Activated CD4-positive, alpha-beta T cell treated with anti-CD3 and anti-CD28 coated beads, Interleukin-2, amount 50 U/mL, for 16 hours (primary cell): ENCODE measurements at regions not wholly inside any gene's neighbourhood (a gene's known extent, or its start where the extent isn't known, plus 50 kb on each side); places are given as distances from the start of the nearest gene placed in this dataset.

Experiments
- DNase-seq: peaks from one replicate; pipeline ENCODE4 v3.0.0-alpha.2; 2020

DNA sequence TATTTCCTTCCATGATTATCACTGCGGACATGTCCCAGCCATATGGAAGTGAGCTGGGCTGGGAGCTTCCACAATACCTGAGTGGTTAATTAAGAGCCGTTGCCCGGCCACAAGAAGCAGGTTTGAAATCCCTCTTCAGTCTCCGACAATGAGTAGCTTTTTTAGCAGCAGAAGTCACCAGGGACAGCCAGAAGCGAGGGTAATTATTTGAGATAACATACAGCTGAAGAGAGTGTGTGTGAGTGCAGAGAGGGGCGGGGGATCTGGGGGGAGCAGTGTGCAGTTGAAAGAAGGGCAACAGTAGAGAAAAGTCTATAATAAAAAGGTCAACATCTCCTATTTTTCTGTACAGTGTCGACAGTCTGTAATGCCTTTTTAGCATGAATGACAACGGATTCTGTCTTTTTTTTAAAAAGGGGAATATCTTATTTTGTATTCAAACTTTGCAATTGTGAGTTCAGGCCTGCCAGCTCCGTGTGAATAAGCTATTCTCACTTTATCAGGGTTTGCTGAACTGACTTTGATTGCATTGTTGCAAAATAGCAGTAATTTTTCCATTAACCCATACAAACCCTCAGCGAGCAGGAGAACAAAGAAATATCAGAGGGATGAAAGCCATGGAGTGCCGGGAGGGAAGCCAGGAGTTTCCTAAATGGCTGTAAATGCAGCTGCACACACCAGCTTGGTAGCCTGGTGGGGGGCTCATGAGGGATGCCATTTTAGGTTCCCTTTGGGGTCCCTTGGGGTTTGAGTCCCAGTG is 220.3 kb upstream of the IRX3 start:
- DNase-seq, result no peak

DNA sequence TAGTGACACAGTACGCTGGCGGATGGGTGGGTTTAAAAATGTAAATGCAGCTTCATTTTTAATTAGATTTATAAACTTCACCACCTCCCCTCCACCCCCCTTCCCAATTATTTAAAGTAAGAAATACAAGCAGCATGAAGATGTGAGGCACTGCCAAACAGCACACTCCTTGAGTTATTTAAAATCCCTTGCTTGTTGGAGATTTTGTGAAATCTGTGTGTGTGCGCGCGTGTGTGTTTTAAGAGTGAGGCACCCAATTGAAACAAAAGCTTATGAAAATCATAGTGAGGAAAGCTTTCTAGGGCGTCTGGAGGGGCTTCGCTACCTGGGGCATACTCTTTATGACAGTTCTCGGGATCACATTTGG is 219.6 kb upstream of the IRX3 start:
- DNase-seq, result no peak

DNA sequence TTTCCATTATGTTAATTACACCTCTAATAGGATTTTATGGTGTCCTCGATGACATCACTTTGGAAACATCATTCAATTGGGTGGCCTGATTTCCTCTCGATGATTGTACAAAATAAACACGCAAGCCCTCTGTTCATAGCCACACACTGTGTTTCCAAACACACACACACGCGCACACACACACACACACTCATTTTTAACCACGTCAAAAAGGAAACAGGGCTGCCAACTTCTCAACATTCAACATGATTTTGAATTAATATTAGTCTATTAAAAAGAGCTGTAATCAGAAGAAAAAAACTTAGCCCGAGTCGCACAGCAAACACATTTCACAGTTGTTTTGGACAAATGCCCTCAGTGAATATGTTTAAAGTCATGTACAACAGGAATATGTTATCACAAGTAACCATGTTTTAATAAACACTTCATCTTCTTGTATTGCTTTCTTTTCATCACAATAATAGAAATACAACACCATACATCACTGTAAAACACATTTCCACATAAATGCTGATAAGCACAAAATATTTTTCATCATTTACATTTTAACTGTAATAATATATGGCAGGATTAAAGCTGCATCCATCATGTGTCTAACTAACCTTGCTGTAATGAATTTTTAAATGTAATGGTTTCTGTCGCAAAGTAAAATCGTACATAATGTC is 219.1 kb upstream of the IRX3 start:
- no peak for DNase-seq

DNA sequence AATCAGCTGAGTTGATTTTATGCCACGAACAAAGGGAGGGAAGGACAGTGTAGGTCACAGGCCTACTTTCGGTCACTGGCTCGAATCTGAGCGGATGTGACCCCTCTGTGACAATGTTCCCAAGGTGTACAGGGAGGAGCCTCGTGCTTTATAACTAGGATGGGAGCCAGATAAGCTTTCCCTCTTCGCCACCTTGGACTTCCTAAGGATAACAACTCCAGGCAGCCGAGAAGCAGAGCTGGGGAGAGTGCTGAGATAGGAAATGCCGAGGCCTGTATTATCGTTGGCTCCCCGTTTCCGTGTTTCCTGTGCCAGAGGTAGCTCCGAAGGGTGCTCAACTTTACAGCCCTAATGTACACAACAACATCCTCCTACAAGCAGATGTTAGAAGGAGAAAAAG is 217.8 kb upstream of the IRX3 start:
- DNase-seq, result no peak

DNA sequence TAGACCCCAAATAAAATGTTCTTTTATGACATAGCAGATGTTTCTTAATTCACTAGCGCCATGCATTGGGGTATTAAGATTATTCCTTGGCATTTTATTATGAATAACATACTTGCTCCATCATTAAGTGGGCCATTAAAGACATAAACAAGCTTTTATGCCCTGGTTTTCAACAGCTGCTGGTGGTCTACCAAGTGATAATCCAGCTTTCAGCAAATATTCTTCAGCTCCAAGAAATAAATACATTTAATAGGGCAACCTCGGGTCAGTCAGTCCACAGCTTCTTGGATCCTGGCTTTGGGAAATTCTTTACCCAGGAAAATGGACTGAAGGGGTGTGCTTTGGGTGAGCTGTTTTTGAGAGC is 217.3 kb upstream of the IRX3 start:
- no peak for DNase-seq

DNA sequence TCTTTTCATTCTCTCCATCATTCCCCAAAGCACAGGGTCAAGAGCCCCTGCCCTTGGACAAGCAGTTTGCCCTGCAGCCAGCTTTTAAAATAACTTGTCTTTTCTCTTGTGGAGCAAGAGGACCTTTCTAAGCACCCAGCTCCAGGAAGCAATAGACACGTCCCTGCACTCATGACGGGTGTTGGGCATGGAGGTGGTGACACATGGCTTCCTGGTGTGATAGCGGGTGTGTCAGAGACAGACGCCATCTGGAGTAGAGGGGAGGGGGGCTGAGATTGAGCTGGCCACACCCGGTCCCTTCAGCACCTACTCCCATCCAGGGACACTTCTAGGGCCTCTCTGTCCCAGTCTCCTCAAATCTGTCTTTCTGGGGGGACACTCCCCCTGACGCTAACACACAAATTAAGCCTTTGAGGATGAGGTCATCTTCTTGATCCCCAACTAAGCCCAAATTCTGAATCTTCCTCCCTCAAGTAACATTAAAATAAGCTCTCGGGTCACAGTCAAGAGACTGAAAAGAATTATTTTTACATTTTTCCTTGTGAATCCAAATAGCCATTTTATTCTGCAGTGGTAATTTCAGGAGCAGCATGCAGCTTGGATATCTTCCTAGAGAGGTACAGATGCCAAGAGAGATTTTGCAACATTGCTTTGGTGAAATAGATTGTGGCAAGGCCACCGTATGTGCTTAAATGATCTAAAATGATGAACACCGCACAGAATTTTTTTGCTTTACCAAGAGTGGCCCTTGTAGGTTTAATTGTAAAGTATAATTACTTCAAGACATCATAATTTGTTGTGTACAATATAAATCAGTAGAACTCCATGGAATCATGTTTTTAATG is 216.6 kb upstream of the IRX3 start:
- no peak for DNase-seq

DNA sequence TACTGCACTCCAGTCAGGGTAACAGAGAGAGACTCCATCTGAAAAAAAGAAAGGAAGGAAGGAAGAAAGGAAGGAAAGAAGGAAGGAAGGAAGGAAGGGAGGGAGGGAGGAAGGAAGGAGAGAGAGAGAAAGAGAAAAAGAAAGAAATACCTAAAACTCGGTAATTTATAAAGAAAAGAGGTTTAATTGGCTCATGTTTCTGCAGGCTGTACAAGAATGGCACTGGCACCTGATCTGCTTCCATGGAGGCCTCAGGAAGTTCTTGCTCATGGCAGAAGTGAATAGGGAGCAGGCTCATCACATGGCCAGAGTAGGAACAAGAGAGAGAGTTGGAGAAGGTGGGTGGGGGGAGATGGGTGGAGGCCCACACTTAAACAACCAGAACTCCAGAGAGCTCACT is 215.2 kb upstream of the IRX3 start:
- no peak for DNase-seq

DNA sequence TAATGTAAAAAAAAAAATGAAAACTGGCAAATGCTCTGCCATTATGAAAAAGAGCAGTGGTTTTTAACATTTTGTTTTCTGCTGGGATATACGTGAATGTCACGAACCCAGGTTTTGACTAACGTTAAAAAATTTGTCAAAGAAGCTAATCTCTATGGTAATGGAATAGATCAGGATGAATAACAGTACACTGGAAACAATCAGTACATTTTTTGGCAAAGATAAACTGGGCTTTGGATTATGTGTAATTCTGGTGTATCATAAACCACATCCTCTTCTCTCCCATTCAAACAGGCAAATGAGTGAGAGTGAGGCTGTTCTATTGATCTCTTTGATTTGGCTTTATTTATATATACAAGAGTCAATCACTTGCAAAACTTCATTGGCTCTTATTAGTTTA is 207.0 kb upstream of the IRX3 start:
- no peak for DNase-seq

DNA sequence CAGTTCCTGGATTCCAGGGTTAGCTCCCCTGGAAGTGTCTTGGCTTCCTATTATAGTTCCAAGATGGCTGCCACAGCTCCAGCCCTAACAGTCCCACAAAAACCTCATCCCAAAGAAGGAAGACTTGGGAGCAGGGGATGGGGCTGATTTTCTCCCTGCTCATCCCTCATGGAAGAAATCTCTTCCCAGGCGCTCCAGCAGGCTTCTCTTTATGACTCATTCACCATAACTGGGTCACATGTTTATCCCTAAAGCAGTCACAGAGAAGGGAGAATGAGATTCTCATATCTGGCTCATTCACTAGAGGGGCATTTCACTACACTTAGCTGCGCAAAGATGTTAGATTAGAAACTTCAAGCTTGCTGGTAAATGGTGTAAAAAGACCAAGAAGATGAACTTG is 206.5 kb upstream of the IRX3 start:
- DNase-seq, result no peak

DNA sequence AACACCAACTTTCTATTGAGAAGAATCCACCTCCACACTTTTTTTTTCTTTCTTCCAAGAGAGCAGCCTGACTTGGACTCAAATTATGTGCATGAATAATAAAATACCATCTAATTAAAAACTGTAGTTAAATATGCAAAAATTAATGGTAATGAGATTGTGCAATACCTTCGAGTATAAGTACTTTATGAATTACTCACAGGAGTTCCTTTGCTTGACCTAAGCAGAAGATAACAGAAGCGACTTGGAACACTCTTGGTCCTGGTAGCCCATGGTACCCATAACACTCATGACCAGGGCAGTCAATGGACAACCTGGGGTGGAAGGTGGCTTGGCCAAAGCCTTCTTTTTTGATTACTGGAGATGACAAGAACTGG is 203.5 kb upstream of the IRX3 start:
- DNase-seq, result no peak

DNA sequence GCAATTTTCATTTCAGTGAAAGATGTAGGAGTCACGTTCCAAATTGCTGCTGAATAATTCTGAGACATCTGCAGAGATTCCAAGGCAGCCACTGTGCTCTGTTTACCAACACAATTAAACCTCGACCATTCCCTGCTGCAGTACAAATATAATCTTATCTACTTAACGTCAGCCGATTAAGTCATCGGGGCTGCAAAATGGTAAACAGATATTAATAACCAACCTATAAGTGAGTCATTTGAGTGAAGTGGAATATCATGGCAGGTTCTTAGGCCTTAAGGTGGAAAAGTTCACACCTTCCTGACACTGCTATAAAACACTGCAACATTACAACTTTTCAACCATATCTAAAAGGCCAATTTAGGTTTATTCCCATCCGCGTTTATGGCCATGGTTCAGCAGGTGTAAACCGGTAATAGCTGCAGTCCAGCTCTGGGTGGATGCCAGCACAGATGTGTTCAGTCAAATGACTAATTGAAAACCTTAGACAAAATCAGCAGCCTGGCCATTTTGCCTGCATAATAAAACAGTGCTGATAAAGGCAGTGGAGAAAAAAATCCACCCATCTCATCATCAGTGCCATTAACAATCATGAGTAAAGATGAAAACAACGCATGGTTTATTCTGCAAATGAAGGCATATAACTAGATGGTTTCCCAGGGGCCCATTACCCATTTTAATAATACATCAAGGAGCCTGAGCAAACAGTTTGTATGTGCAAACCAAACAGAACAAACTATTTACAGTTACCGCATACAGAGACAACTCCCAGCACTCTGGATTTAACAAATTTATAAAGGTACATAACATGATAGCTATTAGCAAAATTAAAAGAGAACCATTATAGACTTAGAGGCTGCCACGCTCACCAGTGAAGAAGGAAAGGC is 202.9 kb upstream of the IRX3 start:
- no peak for DNase-seq

DNA sequence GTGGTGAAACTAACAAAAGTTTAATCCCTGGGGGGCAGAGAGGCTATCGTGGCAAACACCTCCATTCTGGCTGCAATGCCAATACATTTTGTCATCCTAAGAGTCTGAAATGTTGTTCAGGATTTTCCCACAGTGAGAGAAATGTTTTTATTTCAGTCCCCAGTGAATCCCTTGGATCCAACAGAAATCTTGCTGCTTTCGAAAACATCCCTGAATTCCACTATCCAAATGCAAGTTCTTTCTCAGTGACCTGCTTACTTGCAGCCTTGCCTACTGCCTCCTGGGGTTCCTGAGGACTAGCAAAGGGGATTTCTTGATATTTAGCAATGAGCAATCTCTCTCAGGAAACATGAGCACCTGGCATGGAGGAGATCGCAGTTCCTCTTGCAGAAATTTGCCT is 202.1 kb upstream of the IRX3 start:
- DNase-seq, result no peak

DNA sequence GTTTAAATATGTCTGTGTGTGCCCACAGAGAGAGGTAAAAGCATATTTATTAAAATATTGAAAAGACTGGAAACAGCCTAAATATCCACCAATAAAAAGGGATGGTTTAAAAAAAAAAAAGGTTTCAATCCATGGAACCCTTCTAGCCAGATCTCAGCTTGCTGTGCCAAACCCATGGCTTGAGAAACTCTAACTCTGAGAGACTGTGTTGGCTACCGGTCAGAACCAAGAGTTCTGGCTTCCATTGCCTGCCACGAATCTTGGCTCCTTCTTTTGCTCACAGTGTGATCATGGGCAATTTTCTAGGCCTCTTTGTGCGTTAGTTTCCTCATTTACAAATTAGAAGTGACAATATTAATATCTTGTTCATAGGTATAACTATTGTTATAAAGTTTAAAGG is 201.3 kb upstream of the IRX3 start:
- DNase-seq, result no peak

DNA sequence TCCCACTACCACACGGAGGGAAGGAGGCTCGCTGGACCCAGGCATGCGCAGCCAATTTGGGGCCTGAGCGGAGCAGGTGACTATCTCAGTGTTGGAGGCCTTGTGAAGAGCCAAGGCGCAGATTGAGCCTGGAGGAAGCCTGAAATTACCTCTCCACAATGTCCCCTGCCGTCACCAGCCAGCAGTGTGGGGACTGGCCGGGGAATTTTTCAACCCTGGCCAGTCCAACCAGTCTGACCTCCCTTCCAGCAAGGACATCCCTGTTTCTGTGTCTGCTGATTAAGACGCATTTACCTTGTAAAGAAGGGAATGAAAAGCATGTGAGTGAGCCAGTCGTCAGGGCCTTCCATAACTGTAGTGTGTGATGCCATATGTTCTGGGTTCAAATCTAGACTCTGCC is 198.1 kb upstream of the IRX3 start:
- DNase-seq, result no peak

DNA sequence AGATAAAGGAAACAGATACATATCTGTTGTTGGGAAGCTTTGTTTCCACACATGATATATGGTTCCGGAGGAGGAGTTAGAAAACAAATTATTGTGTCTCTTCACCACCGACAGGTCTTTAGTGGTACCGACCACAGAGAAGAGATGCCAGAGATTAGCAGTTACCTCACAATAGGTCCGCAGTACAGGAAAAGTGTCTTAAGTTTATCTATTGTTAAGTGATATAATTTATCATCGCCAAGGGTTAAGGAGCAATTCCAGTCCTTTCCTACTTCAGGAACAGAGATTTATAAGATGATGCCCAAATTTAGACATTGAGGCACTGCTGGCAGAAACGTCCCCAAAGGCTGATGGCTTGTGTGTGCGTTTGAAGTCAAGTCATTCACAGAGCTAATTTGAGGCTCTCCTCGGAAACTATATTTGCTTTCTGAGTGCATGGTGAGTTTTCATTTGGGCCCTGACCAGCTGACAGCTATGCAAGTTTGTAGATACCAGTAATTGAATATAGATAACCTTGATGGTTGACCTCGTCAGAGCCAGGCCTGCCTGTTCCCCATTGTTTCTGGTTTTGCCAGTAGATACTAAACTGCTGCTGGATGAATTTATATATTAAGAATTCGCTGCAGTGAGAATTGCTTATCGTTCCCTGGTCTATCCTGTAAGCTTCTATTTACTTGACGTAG is 196.4 kb upstream of the IRX3 start:
- no peak for DNase-seq

DNA sequence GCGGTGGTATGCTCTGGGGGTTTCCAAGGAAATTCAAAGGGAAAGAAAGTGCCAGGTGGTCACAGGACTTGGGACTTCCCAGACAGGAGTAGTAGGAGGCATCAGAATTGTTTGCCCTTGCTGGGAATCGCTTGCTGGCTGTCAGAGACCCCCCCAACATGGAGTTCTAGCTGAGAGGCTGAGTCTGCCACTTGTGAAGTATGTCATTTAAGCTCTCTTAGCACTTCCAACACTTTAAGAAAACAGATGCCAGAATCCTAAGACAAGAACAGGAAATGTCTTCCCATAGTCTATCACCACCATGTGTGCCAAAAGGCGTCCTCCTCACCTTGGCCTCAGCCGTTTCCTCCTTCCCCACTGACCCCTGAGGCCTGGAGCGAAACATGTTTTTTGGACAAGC is 193.8 kb upstream of the IRX3 start:
- DNase-seq, result no peak

DNA sequence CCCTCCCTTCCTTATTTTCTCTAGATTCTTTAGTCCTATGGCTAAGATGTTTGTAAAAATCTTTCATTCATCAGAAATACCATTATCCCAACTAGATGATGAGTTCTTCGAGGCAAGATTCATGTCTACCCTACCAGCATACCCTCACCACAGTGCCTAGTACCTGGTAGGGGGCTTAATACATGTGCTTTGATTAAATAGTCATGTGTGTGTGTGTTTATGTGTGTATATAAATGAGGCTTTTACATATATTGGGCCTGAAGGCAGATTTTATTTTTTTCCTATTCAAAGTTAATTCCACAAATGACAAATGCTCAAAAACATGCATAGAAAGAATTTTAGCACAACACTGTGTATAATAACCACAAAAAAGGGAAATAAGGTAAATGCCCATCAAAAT is 193.0 kb upstream of the IRX3 start:
- DNase-seq, result no peak

DNA sequence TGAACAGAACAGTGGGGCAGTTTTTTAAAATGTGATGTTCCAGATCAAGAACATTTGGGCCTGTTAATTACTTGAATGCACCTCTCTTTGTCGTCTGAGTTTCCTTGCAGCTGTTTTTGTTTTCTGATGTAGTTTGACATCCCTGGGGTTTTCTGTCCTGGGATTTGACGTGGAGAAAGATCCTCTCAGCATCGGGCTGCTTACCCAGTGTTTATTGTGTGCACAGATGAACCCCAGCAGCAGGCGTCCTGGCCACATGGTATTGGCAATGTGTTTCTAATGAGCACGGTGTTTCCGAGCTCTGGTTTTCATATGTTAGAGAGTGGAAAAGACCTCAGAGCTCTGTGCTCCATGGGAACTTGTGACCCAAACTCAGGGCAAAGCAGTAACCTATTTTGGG is 191.1 kb upstream of the IRX3 start:
- DNase-seq, result no peak

DNA sequence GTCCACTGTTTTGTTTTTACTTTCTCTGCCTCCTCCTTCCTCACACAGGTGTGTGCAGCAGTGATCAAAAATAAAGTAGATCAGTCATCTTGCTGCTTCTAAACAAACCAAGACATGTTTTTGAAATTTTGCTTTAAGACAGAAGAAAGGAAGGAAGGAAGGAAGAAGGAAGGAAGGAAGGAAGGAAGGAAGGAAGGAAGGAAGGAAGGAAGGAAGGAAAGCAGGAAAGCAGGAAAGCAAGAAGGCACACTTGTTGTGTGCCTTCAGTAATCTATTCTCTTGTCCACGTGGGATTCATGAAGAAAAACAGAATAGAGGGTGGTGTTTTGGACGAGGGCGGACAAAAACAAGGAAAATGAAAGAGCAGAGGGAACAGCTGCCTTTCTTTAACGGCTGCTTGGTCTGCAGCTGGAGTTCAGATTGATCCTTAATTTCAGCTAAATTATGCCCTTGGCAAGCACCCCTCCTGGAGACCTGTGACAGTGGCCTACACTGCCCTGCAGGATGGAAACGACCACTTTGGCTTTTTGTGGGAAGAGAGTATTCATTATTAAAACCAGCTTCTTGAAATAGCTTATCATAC is 188.5 kb upstream of the IRX3 start:
- no peak for DNase-seq

DNA sequence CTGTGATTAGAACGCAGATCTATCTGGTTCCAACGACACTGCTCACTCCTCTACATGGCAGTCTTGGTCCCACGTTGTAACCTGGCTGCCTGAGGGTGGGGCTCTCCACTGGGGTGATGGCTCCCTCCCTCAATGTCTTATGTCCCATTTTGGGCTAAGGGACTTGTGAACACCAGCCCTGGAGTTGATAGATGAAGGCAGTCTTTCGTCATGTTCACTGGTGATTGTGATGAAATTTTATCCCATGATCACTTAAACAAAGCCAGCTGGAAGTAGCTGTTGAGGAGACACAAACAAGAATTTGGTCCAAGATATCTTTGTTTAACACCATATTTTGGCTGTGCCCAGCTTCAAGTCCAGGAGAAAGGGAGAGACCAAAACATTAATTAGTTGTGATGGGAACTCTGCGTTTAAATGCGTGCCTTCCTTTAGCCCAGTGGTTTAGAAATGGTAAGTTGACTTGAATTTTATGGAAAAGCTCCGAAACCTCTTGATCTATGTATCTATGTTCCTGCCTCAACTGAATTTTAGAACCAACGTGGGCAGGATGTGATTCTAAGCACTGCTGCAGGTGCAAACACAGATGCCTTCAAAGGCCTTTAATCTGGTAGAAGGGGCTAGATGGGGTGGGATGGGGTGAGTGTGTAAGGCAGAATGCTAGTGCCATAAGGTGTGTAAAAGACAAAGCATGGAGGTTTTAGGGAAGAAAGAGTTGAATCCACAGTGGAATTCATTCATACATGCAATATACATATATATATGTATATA is 186.8 kb upstream of the IRX3 start:
- no peak for DNase-seq

DNA sequence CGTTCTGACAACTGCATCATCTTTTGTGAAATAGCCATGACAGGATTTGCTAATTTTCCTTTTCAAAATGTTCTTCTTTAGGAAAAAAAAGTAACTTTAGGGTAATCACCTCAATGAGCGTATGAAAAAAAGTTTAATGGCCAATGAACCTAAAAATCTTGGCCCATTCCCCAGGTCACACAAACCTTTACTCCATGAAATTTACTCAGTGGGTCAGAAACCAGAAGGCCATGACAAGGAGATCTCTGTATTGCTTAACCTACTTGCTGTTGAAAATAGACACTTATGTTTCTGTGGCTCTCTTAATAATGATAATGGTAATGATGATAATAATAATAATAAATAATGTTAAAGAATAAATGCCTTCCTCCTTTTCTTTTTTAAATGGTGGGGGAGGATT is 180.8 kb upstream of the IRX3 start:
- no peak for DNase-seq
